Endodermal cell (in vitro differentiated cells): ENCODE measurements at regions not wholly inside any gene's neighbourhood (a gene's known extent, or its start where the extent isn't known, plus 50 kb on each side); places are given as distances from the start of the nearest gene placed in this dataset.

Source experiments
- DNase-seq: peaks from one replicate; pipeline ENCODE4 v3.0.0-alpha.2; 2017
- H3K27ac ChIP-seq: 2 replicates; pipeline ENCODE4 v1.5.1; 2013; ENCODE audit warnings: mild to moderate bottlenecking, low read depth, low read length, moderate library complexity
- H3K27me3 ChIP-seq: 2 replicates; pipeline ENCODE4 v1.6.1; 2013; ENCODE audit warnings: mild to moderate bottlenecking, low read length, moderate library complexity; ENCODE audit not compliant: insufficient read depth, control insufficient read depth, poor library complexity, severe bottlenecking
- H3K36me3 ChIP-seq: 2 replicates; pipeline ENCODE4 v1.7.0; 2013; ENCODE audit warnings: mild to moderate bottlenecking, low read length, moderate library complexity; ENCODE audit not compliant: control insufficient read depth, insufficient read depth
- H3K4me1 ChIP-seq: one replicate; pipeline ENCODE4 v1.7.0; 2013; ENCODE audit warnings: low read length; ENCODE audit not compliant: control insufficient read depth, insufficient read depth
- H3K4me3 ChIP-seq: 2 replicates; pipeline ENCODE4 v1.5.1; 2013; ENCODE audit warnings: mild to moderate bottlenecking, low read length, moderate library complexity
- H3K9ac ChIP-seq: 2 replicates; pipeline ENCODE4 v1.6.1; 2013; ENCODE audit warnings: mild to moderate bottlenecking, low read length, moderate library complexity; ENCODE audit not compliant: poor library complexity, severe bottlenecking; ENCODE audit errors: extremely low read depth
- H3K9me3 ChIP-seq: 2 replicates; pipeline ENCODE4 v1.6.1; 2013; ENCODE audit warnings: mild to moderate bottlenecking, low read length, moderate library complexity; ENCODE audit not compliant: control insufficient read depth
- H3K27ac Mint-ChIP-seq: 2 replicates; pipeline ENCODE4 v1.8.0; 2020; ENCODE audit warnings: mixed read lengths
- H3K27me3 Mint-ChIP-seq: 2 replicates; pipeline ENCODE4 v1.8.0; 2021; ENCODE audit warnings: mild to moderate bottlenecking, mixed read lengths; ENCODE audit not compliant: insufficient read depth
- H3K36me3 Mint-ChIP-seq: 2 replicates; pipeline ENCODE4 v1.8.0; 2020; ENCODE audit warnings: low read depth, mixed read lengths
- H3K4me1 Mint-ChIP-seq: 2 replicates; pipeline ENCODE4 v1.8.0; 2020; ENCODE audit warnings: mixed read lengths
- H3K4me3 Mint-ChIP-seq: 2 replicates; pipeline ENCODE4 v1.8.0; 2020; ENCODE audit warnings: mild to moderate bottlenecking, moderate library complexity, mixed read lengths
- H3K9me3 Mint-ChIP-seq: 2 replicates; pipeline ENCODE4 v1.8.0; 2020; ENCODE audit warnings: mild to moderate bottlenecking, mixed read lengths
- CTCF ChIP-seq: fragments of 200-600 bp; sonication (generic); conservative IDR thresholded peaks from 2 replicates; pipeline ENCODE4 v1.5.0; 2021; ENCODE audit warnings: antibody characterized with exemption, mild to moderate bottlenecking
- WGBS, 2 experiments: methylation state at CpG; one replicate each; pipeline versions ENCODE4 v1.1.5 to v1.1.7; 2013; ENCODE audit warnings: missing lambda C conversion rate in 2 of 2, mixed read lengths in 1 of 2; ENCODE audit not compliant: insufficient coverage in 1 of 2, insufficient read length in 1 of 2; 5-methylcytosine and 5-hydroxymethylcytosine counted together

GRCh38 chr7:16070806-16071205 is 350.5 kb downstream of the CRPPA start:
- TF ChIP-seq CTCF: no peak
- no peaks in the 10 kb centered on the region for H3K9me3 ChIP-seq
- H3K4me3 ChIP-seq: no peak overlapping the region
- peaks cover 9% of the 10 kb centered on the region for H3K4me1 Mint-ChIP-seq
- DNase-seq: no peak
- no peaks in the 10 kb centered on the region for H3K27me3 ChIP-seq
- no peak overlapping the region for H3K27ac Mint-ChIP-seq
- H3K4me3 Mint-ChIP-seq: no peak overlapping the region
- no peaks in the 10 kb centered on the region for H3K9me3 Mint-ChIP-seq
- H3K4me1 ChIP-seq: no peaks in the 10 kb centered on the region
- no peaks in the 10 kb centered on the region for H3K36me3 ChIP-seq
- no peaks in the 10 kb centered on the region for H3K27me3 Mint-ChIP-seq
- H3K27ac ChIP-seq: no peak overlapping the region
- no peak overlapping the region for H3K9ac ChIP-seq
- WGBS, 2 experiments: 87% methylated on average over 3 of the region's 3 CpGs; no CpG with 5 or more reads in 1 of the 2 experiments
- H3K36me3 Mint-ChIP-seq: no peaks in the 10 kb centered on the region

- Histone ChIP-seq H3K4me1 (no peaks in the 10 kb centered on the region), H3K9me3 (no peaks in the 10 kb centered on the region), H3K27me3 (no peaks in the 10 kb centered on the region), H3K36me3 (no peaks in the 10 kb centered on the region), H3K9ac (no peak overlapping the region), H3K27ac (no peak overlapping the region), H3K4me3 (no peak overlapping the region)
- no peaks in the 10 kb centered on the region for H3K36me3 Mint-ChIP-seq
- peaks cover 9% of the 10 kb centered on the region for H3K4me1 Mint-ChIP-seq
- no peaks in the 10 kb centered on the region for H3K9me3 Mint-ChIP-seq
- no peak for DNase-seq
- no peak overlapping the region for H3K27ac Mint-ChIP-seq
- H3K27me3 Mint-ChIP-seq: no peaks in the 10 kb centered on the region
- WGBS, 2 experiments: 98% methylated on average over 4 of the region's 5 CpGs; no CpG with 5 or more reads in 1 of the 2 experiments
- TF ChIP-seq CTCF: no peak
- H3K4me3 Mint-ChIP-seq: no peak overlapping the region
These were observed 351.3 kb downstream of the CRPPA start for GRCh38 chr7:16069998-16070397.

- Histone ChIP-seq H3K4me1 (no peaks in the 10 kb centered on the region), H3K9ac (no peak overlapping the region), H3K27me3 (no peaks in the 10 kb centered on the region), H3K27ac (no peak overlapping the region), H3K9me3 (no peaks in the 10 kb centered on the region), H3K4me3 (no peak overlapping the region), H3K36me3 (no peaks in the 10 kb centered on the region)
- no peak for TF ChIP-seq CTCF
- Mint-ChIP-seq H3K4me3 (no peak overlapping the region), H3K4me1 (peaks cover 9% of the 10 kb centered on the region), H3K27ac (no peak overlapping the region), H3K36me3 (no peaks in the 10 kb centered on the region), H3K27me3 (no peaks in the 10 kb centered on the region), H3K9me3 (no peaks in the 10 kb centered on the region)
- WGBS, 2 experiments: 95 to 100% methylated on average over 1 to 2 of the region's 2 CpGs
- no peak for DNase-seq
These were observed 353.2 kb downstream of the CRPPA start for GRCh38 chr7:16068183-16068582.
